Neuronal stem cell (in vitro differentiated cells): ENCODE measurements at regions not wholly inside any gene's neighbourhood (a gene's known extent, or its start where the extent isn't known, plus 50 kb on each side); places are given as distances from the start of the nearest gene placed in this dataset.
"Not testable (repeated sequence)": the region's sequence is repeated elsewhere in the genome, so short reads cannot be mapped to it uniquely, and the experiment has no call there.

Experiments used
- DNase-seq: peaks from one replicate; pipeline ENCODE4 v3.0.0-alpha.2; 2013; ENCODE audit warnings: low spot score
- H2AFZ ChIP-seq: one replicate; pipeline ENCODE4 v1.6.1; 2013; ENCODE audit warnings: mild to moderate bottlenecking, low read length, inconsistent platforms
- H2AK5ac ChIP-seq: 2 replicates; pipeline ENCODE4 v1.6.1; 2013; ENCODE audit warnings: low read depth, mild to moderate bottlenecking, inconsistent platforms, low read length, moderate library complexity, mixed read lengths
- H2BK120ac ChIP-seq: 2 replicates; pipeline ENCODE4 v1.6.1; 2013; ENCODE audit warnings: low read depth, mild to moderate bottlenecking, inconsistent platforms, low read length, moderate library complexity, mixed read lengths
- H2BK12ac ChIP-seq: one replicate; pipeline ENCODE4 v1.6.1; 2013; ENCODE audit warnings: low read length, inconsistent platforms
- H2BK15ac ChIP-seq: 2 replicates; pipeline ENCODE4 v1.6.1; 2013; ENCODE audit warnings: mild to moderate bottlenecking, low read length, inconsistent platforms, mixed read lengths
- H2BK5ac ChIP-seq: one replicate; pipeline ENCODE4 v1.6.1; 2013; ENCODE audit warnings: inconsistent platforms, mild to moderate bottlenecking, low read length, moderate library complexity
- H3K14ac ChIP-seq: one replicate; pipeline ENCODE4 v1.6.1; 2013; ENCODE audit warnings: low read length, inconsistent platforms
- H3K18ac ChIP-seq: 2 replicates; pipeline ENCODE4 v1.6.1; 2013; ENCODE audit warnings: low read length, inconsistent platforms
- H3K23ac ChIP-seq: 2 replicates; pipeline ENCODE4 v1.6.1; 2013; ENCODE audit warnings: low read depth, mild to moderate bottlenecking, mixed read lengths, low read length, inconsistent platforms; ENCODE audit not compliant: poor library complexity
- H3K27ac ChIP-seq: replicated peaks from 3 replicates; pipeline ENCODE4 v1.5.1; 2013; ENCODE audit warnings: low read length, inconsistent platforms
- H3K27me3 ChIP-seq, 3 experiments: 2 replicates each; pipeline ENCODE4 v1.6.1; 2013; ENCODE audit warnings: low read length in 3 of 3, mild to moderate bottlenecking in 2 of 3, inconsistent platforms in 1 of 3, low read depth in 1 of 3, mixed read lengths in 1 of 3, moderate library complexity in 1 of 3; ENCODE audit not compliant: control insufficient read depth in 3 of 3, insufficient read depth in 3 of 3
- H3K36me3 ChIP-seq, 2 donors: replicated peaks in 1 of 2; 2 replicates each; pipeline ENCODE4 v1.6.1; 2013; ENCODE audit warnings: low read length in 2 of 2; ENCODE audit not compliant: control insufficient read depth in 2 of 2, insufficient read depth in 2 of 2
- H3K4ac ChIP-seq: 2 replicates; pipeline ENCODE4 v1.6.1; 2013; ENCODE audit warnings: inconsistent platforms, mild to moderate bottlenecking, low read length, moderate library complexity
- H3K4me1 ChIP-seq, 2 donors: 1 replicate in 1 of 2; 2 replicates in 1 of 2; pipeline ENCODE4 v1.6.1; 2013; ENCODE audit warnings: low read length in 2 of 2, low read depth in 1 of 2; ENCODE audit not compliant: control insufficient read depth in 2 of 2, insufficient read depth in 1 of 2
- H3K4me2 ChIP-seq: one replicate; pipeline ENCODE4 v1.6.1; 2013; ENCODE audit warnings: mild to moderate bottlenecking, low read length, inconsistent platforms; ENCODE audit not compliant: insufficient read depth, poor library complexity, severe bottlenecking
- H3K4me3 ChIP-seq, 2 donors: 2 replicates each; pipeline ENCODE4 v1.5.1; 2013; ENCODE audit warnings: low read length in 2 of 2, mild to moderate bottlenecking in 2 of 2, inconsistent platforms in 1 of 2, moderate library complexity in 1 of 2
- H3K79me1 ChIP-seq: one replicate; pipeline ENCODE4 v1.6.1; 2013; ENCODE audit warnings: low read depth, mild to moderate bottlenecking, inconsistent platforms, low read length, moderate library complexity
- H3K9ac ChIP-seq: one replicate; pipeline ENCODE4 v1.6.1; 2013; ENCODE audit warnings: mild to moderate bottlenecking, low read depth, low read length, inconsistent platforms; ENCODE audit not compliant: poor library complexity
- H3K9me3 ChIP-seq, 2 donors: replicated peaks in 1 of 2; 2 replicates each; pipeline versions ENCODE3 to v1.6.1; 2013; ENCODE audit warnings: low read length in 2 of 2, mild to moderate bottlenecking in 2 of 2, inconsistent platforms in 1 of 2, low read depth in 1 of 2, mixed read lengths in 1 of 2, moderate library complexity in 1 of 2; ENCODE audit not compliant: control insufficient read depth in 2 of 2, insufficient read depth in 1 of 2
- H4K8ac ChIP-seq: one replicate; pipeline ENCODE4 v1.6.1; 2013; ENCODE audit warnings: low read depth, mild to moderate bottlenecking, inconsistent platforms, low read length, moderate library complexity
- H4K91ac ChIP-seq: one replicate; pipeline ENCODE4 v1.6.1; 2013; ENCODE audit warnings: low read length, low read depth, mild to moderate bottlenecking, inconsistent platforms; ENCODE audit not compliant: poor library complexity
- WGBS, 2 donors: extraction: QIAGEN DNeasy Blood & Tissue Kit; methylation state at CpG; one replicate each; pipeline ENCODE4 v1.1.7; 2013; ENCODE audit warnings: missing lambda C conversion rate in 2 of 2, mixed read lengths in 1 of 2; ENCODE audit not compliant: insufficient read length in 2 of 2, insufficient replicate concordance in 1 of 2; ENCODE audit errors: extremely low coverage in 2 of 2; 5-methylcytosine and 5-hydroxymethylcytosine counted together

DNA sequence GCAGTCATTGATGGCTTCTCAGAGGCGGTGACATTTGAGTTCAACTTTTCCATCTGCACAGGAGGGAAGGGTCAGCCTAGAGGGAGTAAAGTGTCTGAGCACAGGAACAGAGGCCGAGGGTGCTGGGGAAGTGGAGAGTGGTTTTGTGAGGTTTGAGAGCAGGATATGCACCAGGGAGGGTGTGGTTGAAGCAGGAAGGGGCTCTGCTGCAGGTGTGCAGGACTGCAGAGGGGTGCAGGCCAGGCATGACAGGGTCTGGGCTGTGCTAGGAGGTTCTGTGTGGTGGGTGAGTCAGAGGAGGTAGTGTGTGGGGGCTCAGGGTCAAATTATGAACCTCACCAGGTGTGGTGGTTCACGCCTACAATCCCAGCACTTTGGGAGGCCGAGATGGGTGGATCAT is 141.6 kb downstream of the TP53TG3F start:
- not testable (repeated sequence) for DNase-seq, H3K18ac ChIP-seq, H3K14ac ChIP-seq, H2AFZ ChIP-seq, H3K4me1 ChIP-seq, H3K4me2 ChIP-seq, H3K23ac ChIP-seq, H2BK120ac ChIP-seq, H3K9me3 ChIP-seq, H3K4me3 ChIP-seq, H3K36me3 ChIP-seq, H3K79me1 ChIP-seq, H4K91ac ChIP-seq, H2BK12ac ChIP-seq, H4K8ac ChIP-seq, H2AK5ac ChIP-seq, H3K27ac ChIP-seq, H3K4ac ChIP-seq, H2BK15ac ChIP-seq, H2BK5ac ChIP-seq, H3K27me3 ChIP-seq, H3K9ac ChIP-seq
- WGBS, 2 donors = no CpG with 5 or more reads among the region's 4 CpGs

DNA sequence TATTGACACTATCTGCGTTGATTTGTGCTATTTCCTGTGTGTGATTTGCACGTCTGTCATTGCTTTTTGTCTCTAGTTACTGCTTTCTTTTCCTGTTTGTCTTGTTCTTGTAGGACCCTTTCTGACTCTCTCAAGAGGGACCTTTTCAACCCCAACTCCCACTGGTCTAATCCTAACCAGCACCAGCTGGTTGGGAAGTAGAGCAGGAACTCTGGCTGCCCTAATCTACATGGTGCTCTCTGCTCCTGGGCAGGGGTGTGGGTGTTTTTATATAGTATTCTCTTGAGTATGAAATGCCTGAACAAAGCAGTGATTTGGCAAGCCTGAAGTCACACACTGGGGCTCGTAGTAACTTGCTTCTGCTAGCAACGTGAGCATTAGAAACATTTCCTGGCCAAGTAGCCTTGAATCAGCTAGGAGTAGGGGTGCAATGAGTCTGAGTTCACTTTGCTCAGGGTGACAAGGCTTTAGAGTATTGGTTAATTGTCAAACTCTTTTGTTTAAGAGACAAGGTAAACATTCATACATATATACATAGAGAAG is 164.2 kb downstream of the TP53TG3F start:
- H3K23ac ChIP-seq, H4K91ac ChIP-seq, H2BK120ac ChIP-seq, H3K4me2 ChIP-seq, H3K9me3 ChIP-seq, H3K36me3 ChIP-seq, H2BK12ac ChIP-seq, H3K14ac ChIP-seq, H3K4ac ChIP-seq, H3K9ac ChIP-seq, H3K79me1 ChIP-seq, H3K4me3 ChIP-seq, H3K27me3 ChIP-seq, H3K27ac ChIP-seq, H2BK5ac ChIP-seq, DNase-seq, H4K8ac ChIP-seq, H2AK5ac ChIP-seq, H3K4me1 ChIP-seq, H3K18ac ChIP-seq, H2AFZ ChIP-seq, H2BK15ac ChIP-seq: not testable (repeated sequence)
- WGBS, 2 donors = no CpG with 5 or more reads among the region's 4 CpGs

DNA sequence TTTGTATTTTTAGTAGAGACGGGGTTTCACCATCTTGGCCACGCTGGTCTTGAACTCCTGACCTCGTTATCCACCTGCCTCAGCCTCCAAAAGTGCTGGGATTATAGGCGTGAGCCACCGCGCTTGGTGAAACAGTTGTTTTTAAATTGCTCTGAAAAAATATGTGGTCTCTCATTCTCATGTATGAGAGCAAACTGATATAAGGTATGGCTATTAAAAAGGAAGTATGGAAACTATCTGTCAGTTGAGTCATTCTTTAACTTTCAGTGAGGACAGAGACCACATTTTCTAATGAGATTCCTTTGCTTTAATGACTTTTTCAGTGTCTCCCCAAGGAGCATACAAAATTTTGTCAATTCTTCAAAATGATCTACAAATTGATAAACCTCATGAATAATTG is 169.5 kb downstream of the TP53TG3F start:
- not testable (repeated sequence) for H3K27ac ChIP-seq, H2AK5ac ChIP-seq

DNA sequence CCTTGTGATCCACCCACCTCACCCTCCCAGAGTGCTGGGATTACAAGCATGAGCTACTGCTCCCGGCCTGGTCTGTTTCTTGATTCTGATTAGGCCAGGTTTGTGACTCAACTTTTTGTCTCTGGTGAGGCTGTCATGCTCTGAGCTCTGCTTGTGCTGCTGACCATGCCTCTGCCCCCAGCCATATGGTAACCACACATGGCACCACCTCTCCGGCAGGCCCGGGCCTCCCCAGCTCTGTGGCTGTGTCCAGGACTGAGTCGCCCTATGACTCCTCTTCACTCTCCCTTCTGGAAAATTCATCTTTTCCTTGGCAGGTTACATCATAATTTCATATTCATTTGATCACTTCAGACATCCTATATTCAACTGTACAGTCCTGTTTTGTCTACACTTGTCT is 172.3 kb downstream of the TP53TG3F start:
- not testable (repeated sequence) for H3K4me3 ChIP-seq, H3K18ac ChIP-seq, H3K27ac ChIP-seq, H3K36me3 ChIP-seq, H3K9ac ChIP-seq, H3K14ac ChIP-seq, H2AK5ac ChIP-seq, H3K27me3 ChIP-seq, H2BK120ac ChIP-seq, H2AFZ ChIP-seq, H3K4me1 ChIP-seq, H3K4ac ChIP-seq, H3K23ac ChIP-seq, H3K4me2 ChIP-seq, H4K8ac ChIP-seq, H2BK5ac ChIP-seq, H3K79me1 ChIP-seq, H3K9me3 ChIP-seq, H2BK15ac ChIP-seq, DNase-seq, H4K91ac ChIP-seq, H2BK12ac ChIP-seq
- WGBS, 2 donors = no CpG with 5 or more reads among the region's 4 CpGs

More for the DNA sequence above, 169.5 kb downstream of the TP53TG3F start:
- not testable (repeated sequence) for H3K36me3 ChIP-seq, H3K4me3 ChIP-seq, H2BK120ac ChIP-seq, H3K23ac ChIP-seq, H3K4ac ChIP-seq, H3K18ac ChIP-seq, H3K4me2 ChIP-seq, H2BK5ac ChIP-seq, H3K14ac ChIP-seq, H2BK12ac ChIP-seq, H3K4me1 ChIP-seq, H3K27me3 ChIP-seq, H3K79me1 ChIP-seq, H3K9me3 ChIP-seq, DNase-seq, H4K8ac ChIP-seq, H2BK15ac ChIP-seq, H3K9ac ChIP-seq, H4K91ac ChIP-seq, H2AFZ ChIP-seq
- no CpG with 5 or more reads among the region's 6 CpGs for WGBS, 2 donors
